ENCODE measurements at regions not wholly inside any gene's neighbourhood (a gene's known extent, or its start where the extent isn't known, plus 50 kb on each side); places are given as distances from the start of the nearest gene placed in this dataset.
"Not testable (repeated sequence)": the region's sequence is repeated elsewhere in the genome, so short reads cannot be mapped to it uniquely, and the experiment has no call there.

- peaks cover 34% of the 10 kb centered on the region for H3K4me1 Mint-ChIP-seq (ENCODE audit: low read depth, unreplicated experiment)
- H3K9me3 Mint-ChIP-seq (ENCODE audit: low read depth, unreplicated experiment) = peaks cover 8% of the 10 kb centered on the region
- intact Hi-C loops (cut with micrococcal nuclease; ENCODE audit: unreplicated experiment) = no loop called here
- BruUV-seq (replicated peaks) = no TSS peak
- CTCF ChIA-PET = no interaction called here
- peaks cover 6% of the 10 kb centered on the region for H3K36me3 Mint-ChIP-seq (ENCODE audit: insufficient read depth, unreplicated experiment)
- no peaks in the 10 kb centered on the region for H3K27me3 Mint-ChIP-seq (ENCODE audit: unreplicated experiment)
- DNase-seq = no peak
- TF ChIP-seq CTCF (IDR thresholded peaks at IDR 0.05; ENCODE audit: unreplicated experiment) = no peak
- H3K27ac Mint-ChIP-seq (ENCODE audit: unreplicated experiment) = no peak overlapping the region
- no peak overlapping the region for H3K4me3 Mint-ChIP-seq (ENCODE audit: low read depth, unreplicated experiment)
These were observed 136.3 kb downstream of the ZNF330 start for GRCh38 chr4:141356963-141357335.

- CTCF ChIA-PET; H3K9me3 Mint-ChIP-seq (ENCODE audit: low read depth, unreplicated experiment); BruUV-seq (replicated peaks); H3K27me3 Mint-ChIP-seq (ENCODE audit: unreplicated experiment); H3K4me3 Mint-ChIP-seq (ENCODE audit: low read depth, unreplicated experiment); H3K27ac Mint-ChIP-seq (ENCODE audit: unreplicated experiment); H3K4me1 Mint-ChIP-seq (ENCODE audit: low read depth, unreplicated experiment); intact Hi-C loops (cut with micrococcal nuclease; ENCODE audit: unreplicated experiment); DNase-seq; H3K36me3 Mint-ChIP-seq (ENCODE audit: insufficient read depth, unreplicated experiment): not testable (repeated sequence)
These were observed 147.5 kb downstream of the ZNF330 start for GRCh38 chr4:141368241-141368640.

GRCh38 chr4:141371206-141371605 is 150.5 kb downstream of the ZNF330 start:
- no peak overlapping the region for H3K27ac Mint-ChIP-seq (ENCODE audit: unreplicated experiment)
- no peak for TF ChIP-seq CTCF (IDR thresholded peaks at IDR 0.05; ENCODE audit: unreplicated experiment)
- no peaks in the 10 kb centered on the region for H3K27me3 Mint-ChIP-seq (ENCODE audit: unreplicated experiment)
- H3K4me3 Mint-ChIP-seq (ENCODE audit: low read depth, unreplicated experiment) = no peak overlapping the region
- intact Hi-C loops (cut with micrococcal nuclease; ENCODE audit: unreplicated experiment) = loop anchor here (1.0 to 10.0 kb wide), 2 partner anchors 19 to 344 kb away; no protein-coding TSS in a partner anchor
- H3K4me1 Mint-ChIP-seq (ENCODE audit: low read depth, unreplicated experiment) = peaks cover 11% of the 10 kb centered on the region
- BruUV-seq (replicated peaks) = no TSS peak
- no peaks in the 10 kb centered on the region for H3K36me3 Mint-ChIP-seq (ENCODE audit: insufficient read depth, unreplicated experiment)
- DNase-seq = no peak
- peaks cover 4% of the 10 kb centered on the region for H3K9me3 Mint-ChIP-seq (ENCODE audit: low read depth, unreplicated experiment)
- CTCF ChIA-PET = no interaction called here

- H3K36me3 Mint-ChIP-seq (ENCODE audit: insufficient read depth, unreplicated experiment) = no peaks in the 10 kb centered on the region
- peak overlapping the region; percentile 29 for H3K4me3 Mint-ChIP-seq (ENCODE audit: low read depth, unreplicated experiment)
- no peaks in the 10 kb centered on the region for H3K27me3 Mint-ChIP-seq (ENCODE audit: unreplicated experiment)
- no TSS peak for BruUV-seq (replicated peaks)
- peaks cover 7% of the 10 kb centered on the region for H3K9me3 Mint-ChIP-seq (ENCODE audit: low read depth, unreplicated experiment)
- intact Hi-C loops (cut with micrococcal nuclease; ENCODE audit: unreplicated experiment) = loop anchor here (10.0 kb wide), 1 partner anchor 339 kb away; no protein-coding TSS in a partner anchor
- H3K27ac Mint-ChIP-seq (ENCODE audit: unreplicated experiment) = peak overlapping the region; percentile 57
- H3K4me1 Mint-ChIP-seq (ENCODE audit: low read depth, unreplicated experiment) = peaks cover 13% of the 10 kb centered on the region
- peak; percentile 63 for DNase-seq
- CTCF ChIA-PET = interaction anchor here (1.0 to 1.6 kb wide), 3 partner anchors 26 to 233 kb away, joined by 3 to 4 read pairs (median 4); no protein-coding TSS in a partner anchor
- TF ChIP-seq CTCF (IDR thresholded peaks at IDR 0.05; ENCODE audit: unreplicated experiment) = peak; percentile 12
These were observed 155.2 kb downstream of the ZNF330 start for GRCh38 chr4:141375855-141376254.

GRCh38 chr4:141376769-141377168 is 156.1 kb downstream of the ZNF330 start:
- CTCF ChIA-PET = no interaction called here
- H3K36me3 Mint-ChIP-seq (ENCODE audit: insufficient read depth, unreplicated experiment) = no peaks in the 10 kb centered on the region

More at GRCh38 chr4:141376769-141377168, 156.1 kb downstream of the ZNF330 start:
- intact Hi-C loops (cut with micrococcal nuclease; ENCODE audit: unreplicated experiment) = loop anchor here (10.0 kb wide), 1 partner anchor 338 kb away; no protein-coding TSS in a partner anchor
- H3K27ac Mint-ChIP-seq (ENCODE audit: unreplicated experiment) = no peak overlapping the region
- H3K27me3 Mint-ChIP-seq (ENCODE audit: unreplicated experiment) = no peaks in the 10 kb centered on the region
- BruUV-seq (replicated peaks) = no TSS peak
- no peak for DNase-seq
- no peak for TF ChIP-seq CTCF (IDR thresholded peaks at IDR 0.05; ENCODE audit: unreplicated experiment)
- peaks cover 13% of the 10 kb centered on the region for H3K4me1 Mint-ChIP-seq (ENCODE audit: low read depth, unreplicated experiment)
- H3K9me3 Mint-ChIP-seq (ENCODE audit: low read depth, unreplicated experiment) = peaks cover 7% of the 10 kb centered on the region
- H3K4me3 Mint-ChIP-seq (ENCODE audit: low read depth, unreplicated experiment) = no peak overlapping the region

Data from Calu3 (cell line).